Stimulated activated CD4-positive, alpha-beta T cell treated with anti-CD3 and anti-CD28 coated beads, Interleukin-15, amount 100 ng/mL, for 24 hours (primary cell): ENCODE measurements at regions not wholly inside any gene's neighbourhood (a gene's known extent, or its start where the extent isn't known, plus 50 kb on each side); places are given as distances from the start of the nearest gene placed in this dataset.
A peak's percentile ranks its signal among the peaks of the same experiment; 100 is the strongest.
"Not testable (repeated sequence)": the region's sequence is repeated elsewhere in the genome, so short reads cannot be mapped to it uniquely, and the experiment has no call there.

Source experiments
- DNase-seq: peaks from one replicate; pipeline ENCODE4 v3.0.0-alpha.2; 2020

DNA sequence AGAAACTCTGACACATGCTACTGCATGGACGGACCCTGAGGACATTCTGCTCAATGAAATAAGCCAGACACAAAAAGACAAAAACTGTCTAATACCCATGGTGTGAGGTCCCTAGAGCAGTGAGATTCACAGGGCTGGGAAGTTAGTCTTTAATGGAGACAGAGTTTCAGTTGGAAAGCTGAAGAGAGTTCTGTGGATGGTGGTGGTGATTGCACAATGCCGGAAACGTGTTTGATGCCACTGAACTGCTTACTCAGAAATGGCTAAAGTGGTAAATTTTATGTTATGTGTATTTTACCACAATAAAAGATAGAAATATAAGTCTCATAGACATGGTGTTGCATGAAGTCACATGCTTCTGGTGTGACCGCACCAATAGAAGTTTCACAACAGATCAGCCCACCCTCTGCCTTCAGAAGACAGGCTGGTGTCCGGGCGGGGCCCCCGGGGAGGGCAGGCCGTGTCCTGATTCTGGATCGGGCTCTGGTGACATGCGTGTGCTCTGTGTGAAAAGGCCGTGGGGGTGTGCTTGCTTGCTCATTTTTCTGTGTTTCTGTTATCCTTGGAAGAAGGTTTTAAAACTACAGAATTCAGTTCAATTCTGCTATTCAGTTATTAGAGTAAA lies 108.5 kb upstream of the ZNF469 start:
- DNase-seq: not testable (repeated sequence)

DNA sequence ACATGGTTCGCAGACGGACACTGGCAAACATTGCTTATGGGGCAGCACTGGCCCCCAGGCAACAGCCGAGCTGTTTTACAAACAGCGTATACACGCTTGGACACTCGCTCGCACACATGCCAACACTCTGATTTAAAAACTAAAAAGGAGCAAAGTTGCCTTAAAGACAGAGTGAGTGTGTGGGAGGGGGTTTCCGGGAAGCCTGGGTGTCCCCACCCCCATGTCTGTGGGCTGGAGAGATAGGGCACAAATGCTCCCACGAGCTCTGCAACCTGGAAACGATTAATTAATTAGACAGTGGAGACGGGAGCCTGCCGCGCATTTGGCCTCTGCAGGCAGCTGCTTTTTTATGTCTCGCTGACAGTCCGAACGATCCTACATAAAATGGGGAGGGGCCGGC lies 107.9 kb upstream of the ZNF469 start:
- no peak for DNase-seq

DNA sequence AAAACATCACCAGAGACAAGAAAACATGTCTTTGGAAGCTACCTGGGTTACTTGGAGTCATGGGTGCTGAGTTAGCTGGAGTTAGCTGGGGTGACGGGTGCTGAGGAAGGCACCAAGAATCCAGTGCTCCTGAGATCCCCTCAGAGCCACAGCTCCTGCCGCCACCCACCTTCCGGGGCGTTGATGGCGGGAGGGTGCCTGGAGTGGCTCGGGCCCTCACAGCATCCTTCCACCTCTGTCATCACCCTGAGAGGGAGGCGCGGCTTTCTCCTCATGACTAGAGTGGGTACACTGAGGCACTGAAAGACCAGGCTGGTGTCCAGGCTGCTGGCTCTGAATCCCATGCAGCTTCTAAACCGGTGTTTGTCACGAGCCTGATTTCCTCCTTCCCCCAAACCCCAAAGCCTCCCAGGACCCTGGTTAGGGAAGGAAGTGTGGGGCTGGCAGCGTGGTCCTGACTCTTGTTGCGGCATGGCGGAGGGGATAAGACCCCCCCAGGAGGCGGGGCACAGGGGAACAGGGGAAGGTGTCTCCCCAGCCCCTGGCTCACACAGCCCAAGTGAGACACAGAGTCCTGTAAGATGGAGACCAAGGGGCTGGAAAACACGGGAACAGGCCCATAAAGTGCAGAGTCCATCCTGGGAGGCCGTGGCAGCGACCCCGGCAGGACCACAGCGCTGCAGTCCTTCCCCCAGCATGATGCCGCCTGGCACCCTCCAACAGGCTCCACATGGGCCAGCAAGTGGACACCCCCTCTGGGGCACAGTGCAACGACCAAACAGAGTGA lies 107.2 kb upstream of the ZNF469 start:
- not testable (repeated sequence) for DNase-seq

DNA sequence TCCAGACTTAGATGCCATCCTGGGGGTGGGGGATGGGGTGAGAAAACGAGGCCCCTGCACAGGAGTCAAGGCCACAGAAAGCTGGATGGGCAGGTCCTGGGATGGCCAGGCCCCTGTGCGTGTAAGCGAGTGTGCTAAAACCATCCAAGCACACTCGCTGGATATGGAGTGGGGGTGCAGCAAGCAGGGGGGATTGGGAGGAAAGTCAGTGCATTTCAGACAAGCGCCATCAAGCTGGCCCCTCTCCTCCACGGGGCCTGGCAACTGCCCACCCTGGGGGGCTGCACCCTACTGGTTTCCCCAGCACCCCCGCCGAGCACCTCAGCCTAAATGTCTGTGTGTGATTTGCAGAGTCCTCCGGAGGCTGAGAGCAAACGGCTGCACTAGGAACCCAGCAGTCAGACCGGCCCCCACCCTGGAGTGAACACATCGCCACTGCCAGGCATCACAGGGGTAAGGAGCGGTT lies 106.6 kb upstream of the ZNF469 start:
- not testable (repeated sequence) for DNase-seq

DNA sequence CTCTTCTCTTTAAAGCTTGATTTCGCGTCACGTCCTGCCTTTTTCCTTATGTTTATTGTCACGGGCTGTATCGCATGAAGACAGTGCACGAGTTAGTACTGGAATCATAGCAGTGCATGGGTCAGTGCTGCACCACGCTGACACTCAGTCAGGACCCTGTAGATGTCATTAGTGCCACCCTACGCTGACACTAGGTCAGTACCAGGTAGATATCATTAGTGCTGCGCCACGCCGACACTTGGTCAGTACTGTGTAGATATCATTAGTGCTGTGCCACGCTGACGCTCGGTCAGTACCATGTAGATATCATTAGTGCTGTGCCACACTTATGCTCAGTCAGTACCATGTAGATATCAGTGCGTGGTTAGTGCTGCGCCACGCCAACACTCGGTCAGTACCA lies 106.2 kb upstream of the ZNF469 start:
- no peak for DNase-seq

DNA sequence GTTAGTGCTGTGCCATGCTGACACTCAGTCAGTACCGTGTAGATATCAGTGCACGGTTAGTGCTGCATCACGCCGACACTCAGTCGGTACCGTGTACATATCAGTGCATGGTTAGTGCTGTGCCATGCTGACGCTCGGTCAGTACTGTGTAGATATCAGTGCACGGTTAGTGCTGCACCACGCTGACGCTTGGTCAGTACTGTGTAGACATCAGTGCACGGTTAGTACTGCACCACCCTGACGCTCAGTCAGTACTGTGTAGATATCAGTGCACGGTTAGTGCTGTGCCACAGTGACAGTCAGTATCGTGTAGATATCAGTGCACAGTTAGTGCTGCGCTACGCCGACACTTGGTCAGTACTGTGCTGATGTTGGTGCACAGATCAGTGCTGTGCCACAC lies 102.8 kb upstream of the ZNF469 start:
- no peak for DNase-seq

DNA sequence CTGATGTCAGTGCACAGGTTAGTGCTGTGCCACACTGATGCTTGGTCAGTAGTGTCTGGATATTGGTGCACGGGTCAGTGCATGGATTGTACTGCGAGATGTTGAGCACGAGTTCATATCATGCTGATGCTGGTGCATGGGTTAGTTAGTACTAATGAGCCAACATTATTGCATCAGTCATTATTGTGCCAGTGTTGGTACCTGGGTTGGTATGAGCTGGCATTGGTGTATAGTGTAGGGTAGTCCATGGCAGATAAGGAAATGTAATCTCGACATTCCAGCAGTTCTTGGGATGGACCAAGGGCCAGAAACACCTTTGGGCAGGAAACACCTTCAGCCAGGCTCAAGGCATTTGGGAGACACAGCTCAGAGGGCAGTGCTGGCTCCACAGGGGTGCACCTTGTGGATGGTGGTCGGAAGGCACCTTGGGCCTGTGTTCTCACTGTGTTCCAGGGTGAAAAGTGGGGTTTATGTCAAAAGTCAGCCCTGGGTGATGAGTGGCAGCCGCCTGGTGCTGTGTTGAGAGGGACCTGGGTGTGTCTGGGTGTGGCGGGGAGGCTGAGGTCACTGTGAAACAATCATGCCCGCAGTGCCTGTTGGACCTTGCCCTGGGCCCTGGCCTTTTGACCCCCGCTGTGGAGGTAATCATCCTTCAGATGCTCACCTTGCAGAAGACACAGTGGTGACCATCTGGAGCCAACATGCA lies 100.7 kb upstream of the ZNF469 start:
- DNase-seq: no peak

DNA sequence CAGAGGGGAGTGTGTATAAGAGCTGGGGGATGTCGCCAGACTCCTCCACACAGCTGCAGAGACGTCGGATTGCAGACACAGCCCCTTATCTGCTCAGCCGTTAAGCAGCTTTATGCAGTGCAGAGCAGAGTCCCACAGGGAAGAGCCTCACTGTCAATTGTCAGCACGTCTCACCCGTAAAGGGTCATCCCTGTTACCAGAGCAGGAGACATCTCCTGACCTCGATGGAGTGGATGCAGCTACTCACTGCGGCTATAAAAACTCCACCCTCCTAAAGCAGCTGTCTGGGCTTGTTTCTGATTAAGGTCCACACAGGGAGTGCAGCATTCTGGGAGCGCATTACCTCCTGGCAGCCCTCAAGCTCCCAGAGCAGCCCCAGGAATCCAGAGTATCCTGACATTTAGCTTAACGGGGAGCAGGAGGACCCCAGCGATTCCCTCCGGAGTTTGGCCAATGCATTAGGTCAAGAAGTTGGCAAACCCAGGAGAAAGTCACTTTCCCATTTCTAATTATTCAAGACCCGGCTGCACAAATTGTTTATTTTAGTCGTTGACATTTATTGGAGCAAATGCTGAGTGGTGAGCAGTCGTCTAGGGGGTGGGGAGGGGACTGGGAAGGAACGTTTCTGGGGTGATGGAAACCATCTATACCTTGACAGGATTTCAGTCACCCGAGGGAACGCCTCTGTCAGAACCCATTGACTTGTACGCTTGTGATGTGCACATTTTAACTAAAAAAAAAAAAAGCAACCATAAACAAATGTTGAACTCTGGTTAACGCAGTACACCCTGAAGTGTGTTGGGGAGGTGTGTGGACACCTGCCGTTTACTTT lies 100.0 kb upstream of the ZNF469 start:
- no peak for DNase-seq

DNA sequence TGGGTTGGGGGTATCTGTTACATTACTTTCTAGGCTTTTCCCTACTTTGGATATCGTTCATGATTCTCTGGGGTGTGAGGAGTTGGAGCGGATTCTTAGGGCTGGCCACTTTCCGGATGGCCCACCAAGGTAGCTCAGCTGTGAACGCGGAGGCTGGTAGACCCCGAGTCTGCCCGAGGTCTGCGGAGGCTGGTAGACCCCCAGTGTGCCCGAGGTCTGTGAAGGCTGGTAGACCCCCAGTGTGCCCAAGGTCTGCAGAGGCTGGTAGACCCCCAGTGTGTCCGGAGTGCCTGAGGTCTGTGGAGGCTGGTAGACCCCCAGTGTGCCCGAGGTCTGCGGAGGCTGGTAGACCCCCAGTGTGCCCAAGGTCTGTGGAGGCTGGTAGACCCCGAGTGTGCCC lies 99.2 kb upstream of the ZNF469 start:
- DNase-seq: no peak

DNA sequence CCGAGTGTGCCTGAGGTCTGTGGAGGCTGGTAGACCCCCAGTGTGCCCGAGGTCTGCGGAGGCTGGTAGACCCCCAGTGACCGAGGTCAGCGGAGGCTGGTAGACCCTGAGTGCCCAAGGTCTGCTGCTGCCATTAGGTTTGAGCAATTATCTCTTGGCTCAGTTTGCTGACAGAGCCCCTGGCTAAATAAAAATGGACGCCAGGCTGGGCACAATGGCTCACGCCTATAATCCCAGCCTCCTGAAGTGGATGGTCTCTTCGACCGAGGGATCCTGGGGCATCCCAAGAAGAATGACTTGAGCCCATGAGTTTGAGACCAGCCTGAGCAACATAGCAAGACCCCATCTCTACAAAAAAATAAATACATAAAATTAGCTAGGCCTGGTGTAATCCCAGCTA lies 98.7 kb upstream of the ZNF469 start:
- no peak for DNase-seq

DNA sequence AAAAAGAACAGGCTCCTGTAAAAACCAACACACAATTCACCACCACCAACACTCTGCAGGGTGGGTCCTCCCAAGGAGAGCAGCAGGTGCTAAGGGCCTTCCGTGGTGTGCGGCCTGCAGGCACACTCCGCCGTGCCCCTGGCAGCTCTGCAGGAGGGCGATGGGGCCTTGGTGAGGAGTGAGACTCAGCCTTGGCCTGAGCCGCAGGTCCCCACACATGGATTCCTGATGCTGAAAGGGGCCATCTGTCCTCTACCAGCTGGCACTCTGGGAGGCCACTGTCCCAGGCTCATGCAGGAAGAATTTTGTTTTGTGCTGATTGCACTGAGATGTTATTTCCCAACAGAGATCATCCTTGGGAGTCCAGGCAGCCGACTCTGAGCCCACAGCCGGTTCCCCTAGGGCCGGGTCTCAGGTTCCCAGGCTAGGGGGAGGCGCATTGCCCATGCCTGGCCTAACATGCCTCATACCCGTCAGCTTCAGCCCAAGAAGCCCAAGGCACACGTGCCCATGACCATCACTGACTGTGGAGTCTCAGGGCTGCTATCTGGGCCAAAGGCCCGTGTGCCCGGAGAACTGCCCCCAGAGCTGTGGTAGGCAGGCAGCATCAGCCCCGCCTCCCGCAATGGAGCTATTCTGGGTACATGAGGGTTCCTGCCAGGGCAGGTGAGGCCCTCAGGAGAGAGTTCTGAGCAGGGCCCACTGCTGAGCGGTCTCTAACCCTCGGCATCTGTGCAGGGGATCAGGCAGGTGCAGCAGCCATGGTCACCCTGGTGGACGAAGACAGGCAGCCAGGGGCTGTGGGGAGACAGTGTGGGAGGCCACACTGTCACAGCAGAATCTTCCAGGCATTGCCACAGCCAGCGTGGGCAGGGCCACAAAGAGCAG lies 97.9 kb upstream of the ZNF469 start:
- DNase-seq: no peak

DNA sequence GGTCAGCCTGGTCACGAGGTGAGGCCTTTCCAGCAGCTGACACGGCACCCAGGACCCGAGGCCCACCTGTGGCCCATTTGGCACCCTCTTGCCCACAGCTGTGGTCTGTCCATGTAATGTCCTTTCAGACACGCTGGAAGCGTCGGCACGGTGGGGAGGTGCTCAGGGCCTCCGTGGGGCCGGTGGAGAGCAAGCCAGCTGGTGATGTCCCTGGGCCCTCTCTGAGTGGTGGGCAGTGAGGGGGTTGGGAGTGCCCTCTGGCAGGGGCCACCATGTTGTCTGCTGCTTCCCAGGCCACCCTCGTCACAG lies 97.3 kb upstream of the ZNF469 start:
- no peak for DNase-seq

DNA sequence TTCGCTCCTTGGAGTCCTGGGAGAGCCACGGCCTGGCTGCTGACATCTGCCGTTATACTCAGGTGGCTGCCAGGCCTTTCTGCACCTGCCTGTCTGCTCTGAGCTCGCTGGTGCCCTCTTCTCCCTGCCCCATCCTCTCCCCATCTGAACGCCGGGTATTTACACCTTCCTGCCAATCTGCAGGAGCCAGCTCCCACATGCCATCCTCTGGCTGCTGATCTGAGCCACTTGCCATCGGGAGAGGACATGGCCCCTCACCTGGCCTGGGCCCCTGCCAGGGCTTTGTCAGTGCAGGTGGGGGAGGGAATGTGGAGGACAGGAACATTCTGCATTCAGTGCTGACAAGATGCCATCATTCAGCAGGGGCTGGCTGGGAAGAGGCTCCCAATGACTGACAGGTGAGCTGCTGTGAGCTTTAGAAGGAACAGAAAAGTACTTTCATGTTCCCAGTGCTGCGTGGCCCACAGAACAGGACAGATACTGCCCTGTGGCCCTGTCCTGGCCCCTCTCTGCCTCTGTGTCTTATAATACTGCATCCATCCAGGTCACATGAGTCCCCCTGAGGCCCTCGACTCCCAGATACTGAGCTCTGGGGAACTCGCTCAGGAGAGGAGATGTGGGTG lies 96.3 kb upstream of the ZNF469 start:
- no peak for DNase-seq

DNA sequence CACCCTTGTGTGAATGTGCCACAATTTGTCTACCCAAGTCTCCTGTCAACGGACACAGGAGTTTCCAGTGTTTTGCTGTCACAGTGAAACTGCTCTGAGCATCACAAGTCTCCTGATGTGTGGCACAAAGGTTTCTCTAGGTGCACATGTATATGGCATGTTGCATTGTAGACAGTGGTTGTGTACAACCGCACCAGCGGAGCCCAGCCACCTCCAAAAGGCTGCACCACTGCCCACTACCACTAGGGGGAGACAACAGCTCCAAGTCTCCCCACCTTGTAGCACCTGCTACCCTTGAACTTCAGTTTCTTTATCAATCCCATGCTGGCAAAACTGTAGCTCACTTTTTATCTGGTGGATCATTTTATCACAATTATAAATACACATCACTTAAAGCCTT lies 95.5 kb upstream of the ZNF469 start:
- DNase-seq: peak; percentile 45

DNA sequence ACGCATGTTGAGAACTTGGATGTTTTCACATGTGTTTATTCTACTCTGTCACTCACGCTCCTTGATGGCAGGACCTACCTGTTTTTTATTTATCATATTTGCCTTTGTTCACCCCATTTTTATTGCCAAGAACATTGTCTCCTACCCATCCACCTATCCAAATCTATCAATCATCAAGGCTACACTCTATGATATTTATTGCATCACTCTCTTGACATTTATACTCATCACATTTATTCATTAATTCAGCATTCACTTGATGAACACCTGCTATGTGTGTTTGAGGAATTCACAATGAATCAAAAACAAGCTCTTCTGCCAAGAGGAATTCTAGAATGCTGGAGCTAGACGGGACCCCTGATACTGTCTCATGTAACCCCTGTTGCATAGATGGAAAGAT lies 94.5 kb upstream of the ZNF469 start:
- no peak for DNase-seq

DNA sequence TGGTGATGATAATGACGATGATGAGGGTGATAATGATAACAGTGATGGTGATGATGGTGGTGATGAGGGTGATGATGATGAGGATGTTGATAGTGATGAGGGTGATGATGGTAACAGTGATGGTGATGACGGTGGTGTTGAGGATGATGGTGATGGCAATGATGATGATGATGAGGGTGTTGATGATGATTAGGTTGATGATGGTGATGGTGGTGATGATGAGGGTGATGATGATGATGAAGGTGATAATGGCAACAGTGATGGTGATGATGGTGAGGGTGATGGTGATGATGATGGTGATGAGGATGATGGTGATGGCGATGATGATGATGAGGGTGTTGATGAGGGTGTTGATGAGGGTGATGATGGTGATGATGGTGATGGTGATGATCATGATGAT lies 93.8 kb upstream of the ZNF469 start:
- no peak for DNase-seq

DNA sequence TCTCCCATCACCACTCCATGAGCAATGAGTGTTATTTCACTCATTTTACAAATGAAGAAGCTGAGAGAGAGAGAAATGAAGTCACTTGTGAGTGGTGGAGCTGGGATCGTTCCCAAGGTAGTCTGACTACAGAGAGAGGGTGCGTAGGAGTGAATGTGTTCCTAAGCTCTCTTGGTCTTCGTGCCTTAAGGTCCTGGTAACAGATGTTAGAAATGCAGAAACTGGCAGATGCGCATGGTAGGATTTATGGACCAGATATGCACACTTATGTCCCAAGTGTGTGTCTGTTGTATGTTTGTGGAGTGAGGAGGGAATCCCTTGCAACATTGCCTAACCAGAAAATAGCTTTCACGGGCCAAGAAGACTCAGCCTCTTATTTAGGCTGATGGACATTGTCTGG lies 93.2 kb upstream of the ZNF469 start:
- DNase-seq: no peak

DNA sequence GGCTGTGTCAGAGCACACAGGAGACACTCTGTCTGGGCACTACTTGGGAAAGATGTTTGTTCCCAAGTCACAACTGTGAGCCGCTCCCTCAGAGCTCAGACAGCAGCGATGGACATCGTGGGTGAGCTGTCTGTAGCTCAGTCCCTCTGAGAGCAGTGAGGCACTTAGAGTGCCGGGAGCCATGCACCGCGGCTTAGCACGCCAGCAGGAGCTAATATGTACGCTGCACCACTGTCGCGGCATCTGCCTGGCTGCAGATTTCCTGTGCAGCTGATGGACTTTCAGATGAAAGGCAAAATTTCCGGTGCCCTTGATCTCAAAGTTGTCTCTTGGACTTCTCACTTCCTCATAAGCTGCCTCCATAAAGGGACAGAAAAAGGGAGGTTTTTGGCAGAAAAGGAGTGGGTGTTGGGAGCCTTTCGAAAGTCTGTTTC lies 92.8 kb upstream of the ZNF469 start:
- no peak for DNase-seq

DNA sequence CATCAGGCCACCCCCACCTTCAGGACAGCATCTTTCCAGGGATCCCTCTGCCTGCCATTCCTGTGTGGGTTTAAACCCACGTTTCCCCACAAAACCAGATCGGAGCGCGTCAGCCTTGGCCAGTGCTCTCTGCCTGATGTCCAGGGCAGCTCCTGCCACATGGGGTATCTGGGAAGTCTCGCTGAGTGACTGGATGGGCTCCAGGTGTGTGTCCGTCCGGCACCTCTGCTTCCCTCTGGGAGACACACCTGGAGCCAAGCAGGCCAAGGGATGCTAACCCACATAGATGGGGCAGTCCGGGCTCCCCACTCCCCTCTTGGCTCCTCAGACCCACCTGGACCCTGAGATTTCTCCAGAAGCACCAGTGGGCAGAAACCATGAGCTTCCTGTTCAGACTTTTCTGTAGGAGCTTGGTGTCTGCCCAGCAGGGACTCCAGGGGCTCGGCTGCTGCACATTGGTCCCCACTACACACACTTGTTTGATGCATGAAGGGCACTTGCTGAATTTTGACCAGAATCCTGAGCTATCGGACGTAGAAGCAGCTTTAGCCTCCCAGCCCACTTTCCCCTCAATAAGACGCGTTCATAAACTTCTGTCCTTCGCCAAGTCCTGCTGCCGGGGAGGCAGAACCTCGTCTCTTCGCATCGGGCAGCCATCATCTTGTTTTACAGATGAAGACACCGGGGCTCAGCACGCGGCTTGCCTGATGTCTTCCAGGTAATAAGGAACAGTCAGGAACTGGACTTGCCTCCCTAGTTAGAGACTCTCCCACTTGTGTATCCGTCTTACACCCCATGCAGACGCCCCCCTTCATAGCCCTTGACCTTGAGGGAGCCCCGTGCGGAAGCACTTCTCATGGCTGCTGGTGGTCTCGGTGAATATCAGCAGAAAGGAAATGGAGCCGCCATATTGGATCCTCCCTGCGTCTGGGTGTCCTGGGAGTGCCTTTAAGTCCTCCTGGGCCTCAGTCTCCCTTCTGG lies 91.6 kb upstream of the ZNF469 start:
- DNase-seq: no peak
